Activated B cell treated with CpG ODN at 0.5 μM for 24 hours (primary cell): ENCODE measurements at regions not wholly inside any gene's neighbourhood (a gene's known extent, or its start where the extent isn't known, plus 50 kb on each side); places are given as distances from the start of the nearest gene placed in this dataset.

Experiments
- ATAC-seq: fragments of 200-7000 bp; cut with Tn5 transposase; one replicate; pipeline ENCODE4 v1.10.0; 2021; ENCODE audit warnings: low read depth, mild to moderate bottlenecking, moderate library complexity
- CTCF ChIA-PET: fragments of 350-600 bp; sonication (Branson Sonifier 250); formaldehyde crosslinking; loops from one replicate; lab custom pipeline; 2021; ENCODE audit warnings: antibody characterized with exemption; lab: Charles Lee
- POLR2A ChIA-PET: fragments of 350-600 bp; sonication (Branson Sonifier 250); formaldehyde crosslinking; loops from one replicate; lab custom pipeline; 2021; ENCODE audit warnings: antibody characterized with exemption; lab: Charles Lee
- DNase-seq: peaks from one replicate; pipeline ENCODE4 v3.0.0; 2022
- H3K27ac Mint-ChIP-seq: one replicate; pipeline ENCODE4 v1.8.0; 2020; ENCODE audit warnings: mixed read lengths
- H3K27me3 Mint-ChIP-seq: one replicate; pipeline ENCODE4 v1.8.0; 2021; ENCODE audit warnings: mixed read lengths
- H3K36me3 Mint-ChIP-seq: one replicate; pipeline ENCODE4 v1.8.0; 2021; ENCODE audit warnings: low read depth, mixed read lengths
- H3K4me1 Mint-ChIP-seq: one replicate; pipeline ENCODE4 v1.8.0; 2021; ENCODE audit warnings: mixed read lengths
- H3K4me3 Mint-ChIP-seq: one replicate; pipeline ENCODE4 v1.8.0; 2020; ENCODE audit warnings: mild to moderate bottlenecking, mixed read lengths
- H3K9me3 Mint-ChIP-seq: one replicate; pipeline ENCODE4 v1.8.0; 2020; ENCODE audit warnings: mixed read lengths
- CTCF ChIP-seq: fragments of 200-600 bp; IDR thresholded peaks from one replicate; pipeline ENCODE4 v1.8.0; 2022; ENCODE audit warnings: antibody characterized with exemption, mild to moderate bottlenecking
- intact Hi-C: fragments of 100-400 bp; cut with micrococcal nuclease; formaldehyde crosslinking; loops from one replicate; pipeline ENCODE4 v1.15.1; 2024

GRCh38 chr10:14396411-14397048, 65.8 kb upstream of the FRMD4A start:
- CTCF ChIA-PET = interaction anchor here (0.6 kb wide), 1 partner anchor 1219 kb away, joined by 3 read pairs; no protein-coding TSS in a partner anchor
- POLR2A ChIA-PET = no interaction called here
- Mint-ChIP-seq H3K4me1 (no peaks in the 10 kb centered on the region), H3K9me3 (peaks cover 7% of the 10 kb centered on the region), H3K27ac (no peak overlapping the region), H3K27me3 (peaks cover 20% of the 10 kb centered on the region), H3K36me3 (no peaks in the 10 kb centered on the region), H3K4me3 (no peak overlapping the region)
- ATAC-seq (no peak), DNase-seq (no peak)
- intact Hi-C loops = no loop called here
- no peak for TF ChIP-seq CTCF

DNA sequence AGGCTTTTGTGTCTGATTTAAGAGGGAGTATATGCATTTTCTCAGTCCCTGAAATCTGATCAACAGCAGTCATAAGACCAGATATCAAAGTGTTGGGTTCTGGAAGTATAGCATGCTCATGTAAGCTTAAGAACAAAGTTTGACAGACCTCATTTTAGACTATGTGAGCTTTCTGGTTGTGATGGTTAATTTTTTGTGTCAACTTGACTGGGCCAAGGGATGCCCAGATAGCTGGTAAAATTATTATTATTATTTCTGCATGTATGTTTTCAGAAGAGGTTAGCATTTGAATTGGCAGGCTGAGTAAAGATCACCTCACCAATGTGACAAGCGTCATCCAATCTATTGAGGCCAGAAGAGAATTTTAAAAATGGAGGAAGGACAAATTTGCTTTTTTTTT, 63.5 kb upstream of the FRMD4A start:
- Mint-ChIP-seq H3K27me3 (peaks cover 8% of the 10 kb centered on the region), H3K27ac (no peak overlapping the region), H3K4me3 (no peak overlapping the region), H3K4me1 (no peaks in the 10 kb centered on the region), H3K9me3 (peaks cover 7% of the 10 kb centered on the region), H3K36me3 (no peaks in the 10 kb centered on the region)
- intact Hi-C loops = no loop called here
- TF ChIP-seq CTCF = no peak
- no peak for ATAC-seq
- ChIA-PET CTCF (no interaction called here), POLR2A (no interaction called here)
- no peak for DNase-seq

GRCh38 chr10:14391342-14391741, 60.6 kb upstream of the FRMD4A start:
- peaks cover 7% of the 10 kb centered on the region for H3K9me3 Mint-ChIP-seq
- no peaks in the 10 kb centered on the region for H3K4me1 Mint-ChIP-seq
- ChIA-PET POLR2A (no interaction called here), CTCF (no interaction called here)
- H3K27ac Mint-ChIP-seq = no peak overlapping the region
- ATAC-seq (no peak), DNase-seq (no peak)
- H3K27me3 Mint-ChIP-seq = peaks cover 8% of the 10 kb centered on the region
- intact Hi-C loops = no loop called here
- TF ChIP-seq CTCF = no peak
- no peaks in the 10 kb centered on the region for H3K36me3 Mint-ChIP-seq
- no peak overlapping the region for H3K4me3 Mint-ChIP-seq

DNA sequence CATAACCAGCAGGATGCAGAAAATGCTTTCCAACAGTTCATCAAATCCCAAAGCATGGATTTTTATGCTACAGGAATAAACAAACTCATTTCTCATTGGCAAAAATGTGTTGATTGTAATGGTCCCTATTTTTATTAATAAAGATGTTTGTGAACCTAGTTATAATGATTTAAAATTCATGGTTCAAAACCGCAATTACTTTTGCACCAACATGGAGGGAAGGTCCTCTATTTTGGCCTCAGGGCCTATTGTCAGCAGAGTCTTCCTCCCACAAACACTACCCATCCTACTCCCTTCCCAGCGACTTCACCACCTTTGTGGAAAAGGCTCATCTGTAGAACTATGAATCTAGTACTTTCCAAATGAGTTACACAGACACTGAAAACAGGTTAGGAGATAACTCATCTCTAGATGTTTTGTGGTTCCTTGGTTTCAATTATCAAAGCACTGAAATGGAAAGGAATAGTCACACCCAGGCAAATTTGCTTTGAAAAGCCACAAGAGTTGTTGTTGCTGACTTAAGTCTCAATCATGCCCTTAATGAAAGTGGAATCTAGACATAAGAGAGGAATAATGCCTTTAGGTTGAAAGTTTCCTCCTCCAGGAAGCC, 59.4 kb upstream of the FRMD4A start:
- TF ChIP-seq CTCF = no peak
- Mint-ChIP-seq H3K4me3 (no peak overlapping the region), H3K27ac (no peak overlapping the region), H3K9me3 (peaks cover 7% of the 10 kb centered on the region), H3K4me1 (peaks cover 1% of the 10 kb centered on the region), H3K36me3 (no peaks in the 10 kb centered on the region), H3K27me3 (peaks cover 8% of the 10 kb centered on the region)
- ChIA-PET CTCF (no interaction called here), POLR2A (no interaction called here)
- ATAC-seq = no peak
- intact Hi-C loops = no loop called here
- DNase-seq = no peak

DNA sequence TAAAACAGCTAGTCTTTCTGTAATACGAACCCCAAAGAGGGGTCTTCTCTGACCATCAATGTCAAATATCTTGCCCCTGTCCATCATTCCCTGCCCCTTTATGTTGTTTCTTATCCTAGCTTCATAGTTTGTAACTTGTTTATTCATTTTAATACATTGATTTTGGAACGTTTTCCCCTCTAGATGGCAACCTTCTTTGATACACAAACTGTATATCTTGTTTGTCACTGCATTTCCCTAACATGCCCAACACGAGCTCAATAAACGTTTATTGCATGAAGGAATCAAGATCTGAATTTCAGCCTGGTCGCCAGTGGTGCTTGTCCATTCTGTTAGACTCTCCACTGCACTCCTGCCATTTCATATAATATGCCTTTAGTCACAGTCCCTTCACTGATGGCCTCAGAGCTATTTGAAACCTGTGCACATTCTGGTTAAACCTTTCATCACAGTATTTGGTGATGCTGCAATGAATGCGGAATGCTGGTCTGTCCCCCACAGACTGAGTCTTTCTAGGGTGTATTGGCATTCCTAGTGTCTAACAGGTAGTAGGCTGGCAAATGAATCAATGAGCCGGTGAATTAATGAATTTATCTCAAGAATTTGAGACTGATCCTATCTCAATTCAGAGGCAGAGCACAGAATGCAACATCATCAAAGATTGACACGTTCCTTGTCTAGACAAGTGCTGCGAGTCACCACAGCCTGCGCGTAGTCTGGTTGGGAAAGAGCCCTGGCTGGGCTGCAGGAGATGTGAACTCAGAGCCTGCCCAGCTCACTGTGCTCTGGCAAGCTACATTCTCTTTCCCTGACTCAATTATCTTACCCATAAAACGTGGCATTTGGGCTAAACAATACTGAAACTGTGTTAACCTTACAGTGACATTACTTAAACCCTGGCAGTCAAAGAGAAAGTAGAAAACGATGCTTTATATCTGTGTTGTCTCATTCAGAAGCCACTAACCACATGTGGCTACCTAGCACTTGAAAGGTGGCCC, 55.2 kb upstream of the FRMD4A start:
- intact Hi-C loops = no loop called here
- no peaks in the 10 kb centered on the region for H3K9me3 Mint-ChIP-seq
- TF ChIP-seq CTCF = no peak
- H3K27me3 Mint-ChIP-seq = peaks cover 17% of the 10 kb centered on the region
- ChIA-PET POLR2A (no interaction called here), CTCF (no interaction called here)
- H3K4me1 Mint-ChIP-seq = peaks cover 17% of the 10 kb centered on the region
- no peak overlapping the region for H3K27ac Mint-ChIP-seq
- no peak for ATAC-seq
- DNase-seq = no peak
- H3K36me3 Mint-ChIP-seq = no peaks in the 10 kb centered on the region
- no peak overlapping the region for H3K4me3 Mint-ChIP-seq
